ENCODE measurements at regions not wholly inside any gene's neighbourhood (a gene's known extent, or its start where the extent isn't known, plus 50 kb on each side); places are given as distances from the start of the nearest gene placed in this dataset.

DNA sequence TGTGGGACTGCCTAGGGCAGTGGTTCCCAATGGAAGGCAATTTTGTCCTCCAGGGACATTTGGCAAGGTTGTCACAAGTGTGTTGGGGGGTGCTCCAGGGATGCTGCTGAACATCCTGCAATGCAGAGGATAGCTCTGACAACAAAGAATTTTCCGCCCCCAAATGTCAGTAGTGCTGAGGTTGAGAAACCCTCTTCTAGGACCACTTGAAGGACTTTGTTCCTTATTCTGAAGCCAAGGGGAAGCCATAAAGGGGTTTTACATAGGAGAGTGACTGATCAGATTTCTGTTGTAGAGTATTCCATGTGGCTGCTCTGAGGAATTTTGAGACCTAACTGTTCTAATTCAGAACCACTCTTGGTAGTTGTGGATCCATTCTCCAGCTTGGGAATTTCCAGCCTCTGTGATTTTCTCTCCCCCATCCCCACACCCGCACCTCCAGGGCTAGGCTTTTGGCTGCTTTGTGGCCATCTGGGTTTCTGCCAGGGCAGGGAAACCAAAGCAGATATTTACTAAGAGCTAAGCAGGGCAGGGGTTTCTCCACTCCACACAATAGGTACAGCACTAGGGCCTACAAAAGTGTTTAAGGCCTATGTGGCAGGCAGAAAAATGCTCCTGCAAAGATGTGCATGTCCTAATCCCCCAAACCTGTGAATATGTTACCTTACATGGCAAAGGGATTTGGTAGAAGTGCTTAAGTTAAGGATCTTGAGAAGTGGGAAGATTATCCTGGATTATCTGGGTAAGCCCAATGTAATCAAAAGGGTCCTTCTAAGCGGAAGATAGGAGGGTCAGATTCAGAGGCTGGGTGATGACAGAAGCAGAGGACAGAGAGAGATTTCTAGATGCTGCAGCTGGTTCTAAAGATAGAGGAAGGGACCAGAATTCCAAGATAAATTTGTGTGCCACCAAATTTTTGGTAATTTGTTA lies 135.4 kb downstream of the TMEM17 start:
- peaks cover 3% of the 10 kb centered on the region for H3K36me3 Mint-ChIP-seq (ENCODE audit: insufficient read depth)
- TF ChIP-seq CTCF (IDR thresholded peaks at IDR 0.05; ENCODE audit: unreplicated experiment): no peak
- no peak overlapping the region for H3K27ac Mint-ChIP-seq
- DNase-seq (ENCODE audit: low spot score, unreplicated experiment): no peak
- peaks cover 6% of the 10 kb centered on the region for H3K4me1 Mint-ChIP-seq (ENCODE audit: low read depth)
- no peak overlapping the region for H3K4me3 Mint-ChIP-seq (ENCODE audit: low read depth)
- no peaks in the 10 kb centered on the region for H3K27me3 Mint-ChIP-seq
- H3K9me3 Mint-ChIP-seq (ENCODE audit: low read depth): peaks cover 8% of the 10 kb centered on the region

GRCh38 chr2:62369541-62370202 lies 136.3 kb downstream of the TMEM17 start:
- H3K27me3 Mint-ChIP-seq: no peaks in the 10 kb centered on the region
- no peak overlapping the region for H3K4me3 Mint-ChIP-seq (ENCODE audit: low read depth)
- H3K36me3 Mint-ChIP-seq (ENCODE audit: insufficient read depth): peaks cover 3% of the 10 kb centered on the region
- no peak overlapping the region for H3K27ac Mint-ChIP-seq
- H3K4me1 Mint-ChIP-seq (ENCODE audit: low read depth): peaks cover 6% of the 10 kb centered on the region
- H3K9me3 Mint-ChIP-seq (ENCODE audit: low read depth): peaks cover 8% of the 10 kb centered on the region
- no peak for TF ChIP-seq CTCF (IDR thresholded peaks at IDR 0.05; ENCODE audit: unreplicated experiment)
- no peak for DNase-seq (ENCODE audit: low spot score, unreplicated experiment)

- DNase-seq (ENCODE audit: low spot score, unreplicated experiment): no peak
- Mint-ChIP-seq H3K36me3 (ENCODE audit: insufficient read depth) (no peaks in the 10 kb centered on the region), H3K27me3 (no peaks in the 10 kb centered on the region), H3K4me1 (ENCODE audit: low read depth) (peaks cover 2% of the 10 kb centered on the region), H3K4me3 (ENCODE audit: low read depth) (no peak overlapping the region), H3K27ac (no peak overlapping the region), H3K9me3 (ENCODE audit: low read depth) (no peaks in the 10 kb centered on the region)
- TF ChIP-seq CTCF (IDR thresholded peaks at IDR 0.05; ENCODE audit: unreplicated experiment): no peak
Measured at GRCh38 chr2:62364791-62365528, 141.0 kb downstream of the TMEM17 start.

DNA sequence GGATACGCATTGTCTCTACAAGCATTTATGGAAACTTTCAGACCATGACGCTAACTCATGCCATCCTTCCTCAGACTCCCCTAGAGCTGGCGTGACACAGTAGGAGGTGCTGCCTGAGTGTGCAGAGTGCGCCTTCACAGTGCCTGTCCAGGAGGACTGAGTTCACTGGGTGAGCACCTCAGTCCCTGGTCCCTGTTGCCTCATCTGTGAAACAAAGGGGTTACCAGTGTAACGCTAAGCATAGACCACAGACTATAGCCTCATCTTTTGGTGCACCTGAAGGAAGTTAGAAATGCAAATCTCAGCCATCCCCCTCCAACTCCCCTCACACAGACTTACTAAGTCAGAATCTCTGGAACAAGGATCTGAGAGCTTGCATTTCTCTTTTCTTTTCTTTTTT lies 142.8 kb downstream of the TMEM17 start:
- Mint-ChIP-seq H3K36me3 (ENCODE audit: insufficient read depth) (no peaks in the 10 kb centered on the region), H3K27me3 (no peaks in the 10 kb centered on the region), H3K9me3 (ENCODE audit: low read depth) (no peaks in the 10 kb centered on the region), H3K4me1 (ENCODE audit: low read depth) (no peaks in the 10 kb centered on the region), H3K4me3 (ENCODE audit: low read depth) (no peak overlapping the region), H3K27ac (no peak overlapping the region)
- DNase-seq (ENCODE audit: low spot score, unreplicated experiment): no peak
- no peak for TF ChIP-seq CTCF (IDR thresholded peaks at IDR 0.05; ENCODE audit: unreplicated experiment)

- no peaks in the 10 kb centered on the region for H3K27me3 Mint-ChIP-seq
- H3K36me3 Mint-ChIP-seq (ENCODE audit: insufficient read depth): no peaks in the 10 kb centered on the region
- H3K4me1 Mint-ChIP-seq (ENCODE audit: low read depth): no peaks in the 10 kb centered on the region
- no peak overlapping the region for H3K4me3 Mint-ChIP-seq (ENCODE audit: low read depth)
- TF ChIP-seq CTCF (IDR thresholded peaks at IDR 0.05; ENCODE audit: unreplicated experiment): no peak
- no peak overlapping the region for H3K27ac Mint-ChIP-seq
- H3K9me3 Mint-ChIP-seq (ENCODE audit: low read depth): no peaks in the 10 kb centered on the region
- DNase-seq (ENCODE audit: low spot score, unreplicated experiment): no peak
Measured at GRCh38 chr2:62362561-62362960, 143.4 kb downstream of the TMEM17 start.
